ENCODE measurements at regions not wholly inside any gene's neighbourhood (a gene's known extent, or its start where the extent isn't known, plus 50 kb on each side); places are given as distances from the start of the nearest gene placed in this dataset.

- CTCF ChIA-PET = no interaction called here
- no peak overlapping the region for H3K9ac ChIP-seq (ENCODE audit: low read length)
- H3K27ac ChIP-seq (ENCODE audit: low read depth, low read length) = no peak overlapping the region
- H3K36me3 ChIP-seq (ENCODE audit: control insufficient read depth in 1 of 2, insufficient read depth in 2 of 2, low read length in 2 of 2) = no peaks in the 10 kb centered on the region
- RAD21 ChIA-PET (ENCODE audit: low non-redundant PET in 1 of 2, low total read pairs in 2 of 2, uncharacterized antibody in 2 of 2, unreplicated experiment in 2 of 2) = no interaction called here
- H3K79me2 ChIP-seq (ENCODE audit: insufficient read depth, low read length) = no peaks in the 10 kb centered on the region
- POLR2A ChIA-PET = no interaction called here
- DNase-seq (ENCODE audit: low read depth, low spot score) = no peak
- no peaks in the 10 kb centered on the region for H4K20me1 ChIP-seq (ENCODE audit: insufficient read depth)
- no peaks in the 10 kb centered on the region for H3K4me1 ChIP-seq (ENCODE audit: control insufficient read depth in 1 of 2, insufficient read depth in 2 of 2, low read length in 2 of 2)
- no peak overlapping the region for H3K4me2 ChIP-seq (ENCODE audit: low read length)
- ATAC-seq = no peak
- H3K9me3 ChIP-seq (ENCODE audit: control insufficient read depth in 1 of 2, insufficient read depth in 1 of 2, low read depth in 1 of 2, low read length in 2 of 2) = no peaks in the 10 kb centered on the region
- H3K27me3 ChIP-seq (ENCODE audit: insufficient read depth, low read length) = no peaks in the 10 kb centered on the region
- intact Hi-C loops (cut with micrococcal nuclease) = no loop called here
- BruUV-seq (replicated peaks) = no TSS peak
- no peaks in the 10 kb centered on the region for H3K9me2 ChIP-seq (ENCODE audit: insufficient read depth)
- no peak for TF ChIP-seq CBX3 (IDR thresholded peaks at IDR 0.05; ENCODE audit: low read depth)
- TF ChIP-seq TCF7L2 (IDR thresholded peaks at IDR 0.05; ENCODE audit: borderline replicate concordance, extremely low read depth, insufficient read depth, insufficient read length) = no peak
- TF ChIP-seq EGR1 (IDR thresholded peaks at IDR 0.05; ENCODE audit: low read depth) = no peak
- TF ChIP-seq EZH2phosphoT487 (IDR thresholded peaks at IDR 0.05; ENCODE audit: borderline replicate concordance) = no peak
- no peak for TF ChIP-seq EZH2 (IDR thresholded peaks at IDR 0.05)
- H2AFZ ChIP-seq (ENCODE audit: low read depth, low read length, poor library complexity, severe bottlenecking) = no peak overlapping the region
- H3K4me3 ChIP-seq (replicated peaks in 1 of 2; ENCODE audit: low read depth in 1 of 2, low read length in 2 of 2) = no peak overlapping the region
These were observed 249.6 kb upstream of the TMEFF2 start for GRCh38 chr2:192444286-192444838.

GRCh38 chr2:192443831-192444230 lies 249.1 kb upstream of the TMEFF2 start:
- Histone ChIP-seq H3K4me3 (replicated peaks in 1 of 2; ENCODE audit: low read depth in 1 of 2, low read length in 2 of 2) (no peak overlapping the region), H3K4me1 (ENCODE audit: control insufficient read depth in 1 of 2, insufficient read depth in 2 of 2, low read length in 2 of 2) (no peaks in the 10 kb centered on the region), H3K27me3 (ENCODE audit: insufficient read depth, low read length) (no peaks in the 10 kb centered on the region), H3K9me2 (ENCODE audit: insufficient read depth) (no peaks in the 10 kb centered on the region), H2AFZ (ENCODE audit: low read depth, low read length, poor library complexity, severe bottlenecking) (no peak overlapping the region), H3K4me2 (ENCODE audit: low read length) (no peak overlapping the region), H3K9me3 (ENCODE audit: control insufficient read depth in 1 of 2, insufficient read depth in 1 of 2, low read depth in 1 of 2, low read length in 2 of 2) (no peaks in the 10 kb centered on the region), H3K9ac (ENCODE audit: low read length) (no peak overlapping the region), H3K27ac (ENCODE audit: low read depth, low read length) (no peak overlapping the region), H3K79me2 (ENCODE audit: insufficient read depth, low read length) (no peaks in the 10 kb centered on the region), H4K20me1 (ENCODE audit: insufficient read depth) (no peaks in the 10 kb centered on the region), H3K36me3 (ENCODE audit: control insufficient read depth in 1 of 2, insufficient read depth in 2 of 2, low read length in 2 of 2) (no peaks in the 10 kb centered on the region)
- DNase-seq (ENCODE audit: low read depth, low spot score) = no peak
- no peak for ATAC-seq
- intact Hi-C loops (cut with micrococcal nuclease) = no loop called here
- no peak for TF ChIP-seq FOSL1 (IDR thresholded peaks at IDR 0.05; ENCODE audit: low read depth)
- no peak for TF ChIP-seq EGR1 (IDR thresholded peaks at IDR 0.05; ENCODE audit: low read depth)
- no peak for TF ChIP-seq RAD21 (IDR thresholded peaks at IDR 0.05; ENCODE audit: low read depth)
- no peak for TF ChIP-seq CBX3 (IDR thresholded peaks at IDR 0.05; ENCODE audit: low read depth)
- no peak for TF ChIP-seq MAX (IDR thresholded peaks at IDR 0.05)
- TF ChIP-seq ZFX (IDR thresholded peaks at IDR 0.05) = no peak
- TF ChIP-seq SRF (IDR thresholded peaks at IDR 0.05; ENCODE audit: low read depth) = no peak
- TF ChIP-seq POLR2A (IDR thresholded peaks at IDR 0.05; ENCODE audit: borderline replicate concordance, extremely low read depth, insufficient read depth, insufficient read length) = no peak
- TF ChIP-seq CTCF (IDR thresholded peaks at IDR 0.05 in 2 of 3, conservative IDR thresholded peaks at IDR 0.05 in 1 of 3; ENCODE audit: borderline replicate concordance in 1 of 3, insufficient read depth in 1 of 3, low read depth in 2 of 3, low read length in 2 of 3) = no peak
- no peak for TF ChIP-seq ELF1 (IDR thresholded peaks at IDR 0.05; ENCODE audit: borderline replicate concordance, low read depth)
- no peak for TF ChIP-seq REST (IDR thresholded peaks at IDR 0.05; ENCODE audit: low read depth)
- no peak for TF ChIP-seq CEBPB (IDR thresholded peaks at IDR 0.05; ENCODE audit: low read depth)
- TF ChIP-seq EZH2 (IDR thresholded peaks at IDR 0.05) = no peak
- TF ChIP-seq ZNF274 (IDR thresholded peaks at IDR 0.05; ENCODE audit: low read depth, low read length) = no peak
- ChIA-PET RAD21 (ENCODE audit: low non-redundant PET in 1 of 2, low total read pairs in 2 of 2, uncharacterized antibody in 2 of 2, unreplicated experiment in 2 of 2) (no interaction called here), CTCF (no interaction called here), POLR2A (no interaction called here)
- no TSS peak for BruUV-seq (replicated peaks)

All from HCT116 (cell line).